GM21423 (cell line): ENCODE measurements at regions not wholly inside any gene's neighbourhood (a gene's known extent, or its start where the extent isn't known, plus 50 kb on each side); places are given as distances from the start of the nearest gene placed in this dataset.

Experiments
- ATAC-seq: cut with Tn5 transposase; IDR thresholded peaks from one replicate; pipeline ENCODE4 v1.9.1; 2021; ENCODE audit warnings: mild to moderate bottlenecking, moderate library complexity; ENCODE audit not compliant: unreplicated experiment

DNA sequence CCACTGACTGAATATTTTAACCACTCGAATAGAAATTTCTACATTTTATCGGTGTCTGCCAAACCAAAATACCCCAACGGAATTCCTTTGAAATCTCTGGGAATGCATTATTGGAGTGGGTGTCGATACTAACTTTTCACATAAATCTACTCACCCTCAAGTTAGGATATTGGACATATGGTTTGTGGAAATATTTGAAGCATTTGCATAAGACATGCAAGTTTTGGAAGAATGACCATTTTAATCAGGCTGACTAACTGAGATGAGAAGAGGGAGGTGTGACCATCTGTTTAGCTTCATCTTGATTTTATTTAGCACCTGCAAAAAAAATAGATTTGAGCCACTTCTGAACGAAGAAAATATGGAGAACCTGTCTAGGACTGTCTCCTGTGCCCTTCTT is 61.2 kb downstream of the KLF6 start:
- ATAC-seq, result no peak

GRCh38 chr10:3720228-3721019 is 64.6 kb downstream of the KLF6 start:
- no peak for ATAC-seq

- no peak for ATAC-seq
Observed at GRCh38 chr10:3719024-3719843, 65.8 kb downstream of the KLF6 start.

GRCh38 chr10:3716093-3716492 is 68.9 kb downstream of the KLF6 start:
- no peak for ATAC-seq

DNA sequence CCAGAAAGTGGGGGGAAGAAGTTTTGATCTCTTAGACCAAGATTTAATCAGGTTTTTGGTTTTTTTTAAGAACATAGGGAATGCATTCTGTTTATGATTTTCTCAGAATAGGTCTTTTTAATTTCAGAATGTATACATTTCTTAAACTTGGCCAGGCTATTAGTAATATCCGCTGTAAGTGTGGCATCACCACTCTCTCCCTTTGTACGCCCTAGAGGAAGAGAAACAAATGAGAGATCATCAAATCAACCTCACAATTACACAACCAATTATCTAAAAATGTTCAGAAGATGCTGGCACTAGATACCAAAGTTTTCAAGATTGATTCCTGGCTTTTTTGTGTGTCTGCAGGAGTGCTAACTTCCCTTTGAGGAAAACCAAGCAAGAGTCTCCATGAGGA is 70.0 kb downstream of the KLF6 start:
- ATAC-seq, result no peak

- no peak for ATAC-seq
Observed at GRCh38 chr10:3714531-3714930, 70.5 kb downstream of the KLF6 start.

- no peak for ATAC-seq
Observed at GRCh38 chr10:3712707-3713106, 72.3 kb downstream of the KLF6 start.

- ATAC-seq, result no peak
Observed at GRCh38 chr10:3711918-3712317, 73.1 kb downstream of the KLF6 start.

GRCh38 chr10:3710764-3711163 is 74.2 kb downstream of the KLF6 start:
- ATAC-seq, result no peak

- no peak for ATAC-seq
Observed at GRCh38 chr10:3709456-3710060, 75.5 kb downstream of the KLF6 start.

DNA sequence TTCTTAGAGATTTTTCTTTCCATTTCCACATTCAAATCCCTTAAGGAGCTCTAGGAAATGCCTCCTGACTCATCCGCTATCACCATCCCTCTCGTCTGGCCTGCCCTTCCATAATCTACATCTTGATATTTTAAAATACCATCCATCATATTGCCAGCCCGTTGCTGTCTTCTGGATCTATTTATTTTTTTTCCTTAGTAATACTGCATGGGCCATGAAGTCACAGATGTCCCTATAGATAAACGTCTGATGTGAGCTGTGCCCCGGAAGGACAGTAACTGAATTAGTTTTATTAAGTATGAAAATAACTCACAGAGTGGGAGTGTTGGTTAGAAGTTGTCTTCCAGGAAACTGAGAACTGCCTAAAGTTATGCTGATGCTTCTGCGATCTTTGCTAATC is 76.2 kb downstream of the KLF6 start:
- no peak for ATAC-seq

- ATAC-seq, result no peak
Observed at GRCh38 chr10:3704565-3705325, 80.3 kb downstream of the KLF6 start.

DNA sequence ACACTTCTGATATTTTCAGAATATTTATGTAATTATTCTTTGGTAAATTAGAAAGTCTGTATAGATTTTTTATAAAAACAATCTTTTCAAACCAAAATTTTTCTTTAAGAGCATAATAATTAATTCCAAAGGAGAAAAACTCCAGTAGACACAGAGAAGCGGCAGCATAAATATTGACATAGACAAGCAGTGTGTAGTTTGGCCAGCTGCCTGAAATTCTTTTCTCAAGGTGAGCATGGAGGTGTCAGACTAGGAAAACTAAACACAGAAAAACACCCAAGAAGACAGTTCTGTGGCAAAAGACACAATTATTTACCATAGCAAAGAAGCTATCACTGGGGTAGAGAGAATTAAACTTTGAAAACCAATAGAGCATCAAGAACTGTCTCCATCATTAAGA is 82.4 kb downstream of the KLF6 start:
- no peak for ATAC-seq

GRCh38 chr10:3702056-3702546 is 82.9 kb downstream of the KLF6 start:
- no peak for ATAC-seq

DNA sequence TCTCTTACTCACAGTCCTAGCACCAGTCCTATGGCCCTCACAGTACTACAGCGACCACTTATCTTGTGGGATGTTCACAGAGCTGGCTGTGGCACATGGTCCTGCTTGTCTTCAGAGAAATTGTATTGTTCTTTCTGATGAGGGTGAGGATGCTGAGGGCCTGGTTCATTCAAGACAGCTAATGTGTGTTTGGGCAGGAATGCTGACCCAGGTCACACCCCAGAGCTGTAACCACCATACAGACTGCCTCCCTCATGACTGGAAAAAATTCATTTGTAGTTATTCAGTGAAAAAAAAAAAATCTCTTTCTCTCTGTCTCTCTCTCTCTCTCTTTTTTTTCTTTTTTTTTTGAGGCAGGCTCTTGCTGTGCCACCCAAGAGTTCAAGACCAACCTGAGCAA is 83.5 kb downstream of the KLF6 start:
- no peak for ATAC-seq

DNA sequence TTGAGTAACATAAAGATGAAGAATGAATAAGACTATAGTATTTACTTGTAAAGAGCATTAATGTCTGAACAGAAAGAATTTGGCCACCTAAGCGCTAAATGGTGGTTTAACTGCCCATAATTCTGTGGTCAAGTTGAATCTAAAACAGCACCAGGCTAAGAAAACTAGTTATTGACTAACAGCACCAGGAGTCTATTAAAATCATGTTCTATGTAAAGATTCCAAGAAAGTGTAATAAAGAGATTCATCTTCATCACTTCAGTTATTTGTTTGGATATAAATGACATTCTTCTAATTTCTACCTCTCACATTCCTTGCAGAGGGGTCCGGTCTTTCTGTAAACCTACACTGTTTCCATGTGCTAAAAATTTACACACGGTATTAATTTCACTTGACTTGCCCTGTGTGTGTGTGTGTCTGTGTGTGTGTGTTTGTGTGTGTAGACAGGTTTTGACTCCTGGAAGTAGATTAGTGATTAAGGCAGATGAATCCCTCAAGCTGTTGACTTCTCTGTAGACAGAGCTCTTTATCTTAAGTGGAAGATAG is 84.4 kb downstream of the KLF6 start:
- no peak for ATAC-seq

- no peak for ATAC-seq
Observed at GRCh38 chr10:3699916-3700315, 85.1 kb downstream of the KLF6 start.

- no peak for ATAC-seq
Observed at GRCh38 chr10:3698312-3698711, 86.7 kb downstream of the KLF6 start.

DNA sequence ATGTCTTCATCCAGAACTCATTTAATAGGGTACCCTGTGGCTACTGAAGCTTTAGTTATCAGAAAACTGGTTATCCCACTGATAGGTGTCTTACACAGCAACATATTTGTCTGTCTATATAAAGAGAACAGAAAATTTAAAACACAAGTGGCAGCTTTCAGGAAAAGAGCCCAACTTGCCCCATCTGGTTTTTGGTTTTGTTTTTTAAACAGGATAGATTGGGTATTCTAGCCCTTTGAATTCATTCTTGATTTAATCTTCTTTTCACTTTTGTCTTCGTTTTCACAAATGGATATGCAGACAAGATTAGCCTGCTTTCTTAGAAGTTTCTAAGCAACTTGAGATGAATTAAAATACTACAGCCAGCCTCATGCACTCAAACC is 91.3 kb downstream of the KLF6 start:
- ATAC-seq, result no peak

- no peak for ATAC-seq
Observed at GRCh38 chr10:3693022-3693697, 91.8 kb downstream of the KLF6 start.
